ENCODE measurements at regions not wholly inside any gene's neighbourhood (a gene's known extent, or its start where the extent isn't known, plus 50 kb on each side); places are given as distances from the start of the nearest gene placed in this dataset.

DNA sequence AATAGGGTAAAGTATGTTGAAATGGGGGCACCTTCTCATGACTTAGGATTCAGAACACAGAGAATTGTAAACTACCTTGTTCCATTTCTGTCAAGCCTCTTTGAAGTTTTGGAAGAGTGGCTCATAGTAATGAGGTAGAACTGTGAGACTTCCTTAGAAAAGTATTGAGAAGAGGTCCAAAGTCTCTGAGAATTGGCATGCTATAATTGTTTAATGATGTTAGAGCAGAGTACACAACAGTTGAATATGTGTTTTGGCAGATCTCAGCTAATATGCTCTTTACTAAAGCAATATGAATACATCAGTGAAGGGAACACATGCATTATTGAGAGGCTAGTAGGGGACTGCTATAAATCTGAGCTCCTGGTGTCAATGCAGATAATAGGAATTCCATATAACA is 579.4 kb upstream of the RIOK2 start:
- TF ChIP-seq, protein P1, sequence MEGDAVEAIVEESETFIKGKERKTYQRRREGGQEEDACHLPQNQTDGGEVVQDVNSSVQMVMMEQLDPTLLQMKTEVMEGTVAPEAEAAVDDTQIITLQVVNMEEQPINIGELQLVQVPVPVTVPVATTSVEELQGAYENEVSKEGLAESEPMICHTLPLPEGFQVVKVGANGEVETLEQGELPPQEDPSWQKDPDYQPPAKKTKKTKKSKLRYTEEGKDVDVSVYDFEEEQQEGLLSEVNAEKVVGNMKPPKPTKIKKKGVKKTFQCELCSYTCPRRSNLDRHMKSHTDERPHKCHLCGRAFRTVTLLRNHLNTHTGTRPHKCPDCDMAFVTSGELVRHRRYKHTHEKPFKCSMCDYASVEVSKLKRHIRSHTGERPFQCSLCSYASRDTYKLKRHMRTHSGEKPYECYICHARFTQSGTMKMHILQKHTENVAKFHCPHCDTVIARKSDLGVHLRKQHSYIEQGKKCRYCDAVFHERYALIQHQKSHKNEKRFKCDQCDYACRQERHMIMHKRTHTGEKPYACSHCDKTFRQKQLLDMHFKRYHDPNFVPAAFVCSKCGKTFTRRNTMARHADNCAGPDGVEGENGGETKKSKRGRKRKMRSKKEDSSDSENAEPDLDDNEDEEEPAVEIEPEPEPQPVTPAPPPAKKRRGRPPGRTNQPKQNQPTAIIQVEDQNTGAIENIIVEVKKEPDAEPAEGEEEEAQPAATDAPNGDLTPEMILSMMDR (IDR thresholded peaks at IDR 0.05; ENCODE audit: low read depth, low read length, missing input control): no peak
- TF ChIP-seq GABPA (IDR thresholded peaks at IDR 0.05 in 1 of 2, conservative IDR thresholded peaks at IDR 0.05 in 1 of 2): no peak
- TF ChIP-seq, protein P2, sequence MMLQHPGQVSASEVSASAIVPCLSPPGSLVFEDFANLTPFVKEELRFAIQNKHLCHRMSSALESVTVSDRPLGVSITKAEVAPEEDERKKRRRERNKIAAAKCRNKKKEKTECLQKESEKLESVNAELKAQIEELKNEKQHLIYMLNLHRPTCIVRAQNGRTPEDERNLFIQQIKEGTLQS (IDR thresholded peaks at IDR 0.05): no peak
- no peak for TF ChIP-seq RAD21 (IDR thresholded peaks at IDR 0.05)
- no peak for TF ChIP-seq JUND (IDR thresholded peaks at IDR 0.05)
- TF ChIP-seq, protein P3, sequence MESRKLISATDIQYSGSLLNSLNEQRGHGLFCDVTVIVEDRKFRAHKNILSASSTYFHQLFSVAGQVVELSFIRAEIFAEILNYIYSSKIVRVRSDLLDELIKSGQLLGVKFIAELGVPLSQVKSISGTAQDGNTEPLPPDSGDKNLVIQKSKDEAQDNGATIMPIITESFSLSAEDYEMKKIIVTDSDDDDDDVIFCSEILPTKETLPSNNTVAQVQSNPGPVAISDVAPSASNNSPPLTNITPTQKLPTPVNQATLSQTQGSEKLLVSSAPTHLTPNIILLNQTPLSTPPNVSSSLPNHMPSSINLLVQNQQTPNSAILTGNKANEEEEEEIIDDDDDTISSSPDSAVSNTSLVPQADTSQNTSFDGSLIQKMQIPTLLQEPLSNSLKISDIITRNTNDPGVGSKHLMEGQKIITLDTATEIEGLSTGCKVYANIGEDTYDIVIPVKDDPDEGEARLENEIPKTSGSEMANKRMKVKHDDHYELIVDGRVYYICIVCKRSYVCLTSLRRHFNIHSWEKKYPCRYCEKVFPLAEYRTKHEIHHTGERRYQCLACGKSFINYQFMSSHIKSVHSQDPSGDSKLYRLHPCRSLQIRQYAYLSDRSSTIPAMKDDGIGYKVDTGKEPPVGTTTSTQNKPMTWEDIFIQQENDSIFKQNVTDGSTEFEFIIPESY (IDR thresholded peaks at IDR 0.05): no peak
- TF ChIP-seq, protein P4, sequence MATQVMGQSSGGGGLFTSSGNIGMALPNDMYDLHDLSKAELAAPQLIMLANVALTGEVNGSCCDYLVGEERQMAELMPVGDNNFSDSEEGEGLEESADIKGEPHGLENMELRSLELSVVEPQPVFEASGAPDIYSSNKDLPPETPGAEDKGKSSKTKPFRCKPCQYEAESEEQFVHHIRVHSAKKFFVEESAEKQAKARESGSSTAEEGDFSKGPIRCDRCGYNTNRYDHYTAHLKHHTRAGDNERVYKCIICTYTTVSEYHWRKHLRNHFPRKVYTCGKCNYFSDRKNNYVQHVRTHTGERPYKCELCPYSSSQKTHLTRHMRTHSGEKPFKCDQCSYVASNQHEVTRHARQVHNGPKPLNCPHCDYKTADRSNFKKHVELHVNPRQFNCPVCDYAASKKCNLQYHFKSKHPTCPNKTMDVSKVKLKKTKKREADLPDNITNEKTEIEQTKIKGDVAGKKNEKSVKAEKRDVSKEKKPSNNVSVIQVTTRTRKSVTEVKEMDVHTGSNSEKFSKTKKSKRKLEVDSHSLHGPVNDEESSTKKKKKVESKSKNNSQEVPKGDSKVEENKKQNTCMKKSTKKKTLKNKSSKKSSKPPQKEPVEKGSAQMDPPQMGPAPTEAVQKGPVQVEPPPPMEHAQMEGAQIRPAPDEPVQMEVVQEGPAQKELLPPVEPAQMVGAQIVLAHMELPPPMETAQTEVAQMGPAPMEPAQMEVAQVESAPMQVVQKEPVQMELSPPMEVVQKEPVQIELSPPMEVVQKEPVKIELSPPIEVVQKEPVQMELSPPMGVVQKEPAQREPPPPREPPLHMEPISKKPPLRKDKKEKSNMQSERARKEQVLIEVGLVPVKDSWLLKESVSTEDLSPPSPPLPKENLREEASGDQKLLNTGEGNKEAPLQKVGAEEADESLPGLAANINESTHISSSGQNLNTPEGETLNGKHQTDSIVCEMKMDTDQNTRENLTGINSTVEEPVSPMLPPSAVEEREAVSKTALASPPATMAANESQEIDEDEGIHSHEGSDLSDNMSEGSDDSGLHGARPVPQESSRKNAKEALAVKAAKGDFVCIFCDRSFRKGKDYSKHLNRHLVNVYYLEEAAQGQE (IDR thresholded peaks at IDR 0.05): no peak
- TF ChIP-seq, protein P5, sequence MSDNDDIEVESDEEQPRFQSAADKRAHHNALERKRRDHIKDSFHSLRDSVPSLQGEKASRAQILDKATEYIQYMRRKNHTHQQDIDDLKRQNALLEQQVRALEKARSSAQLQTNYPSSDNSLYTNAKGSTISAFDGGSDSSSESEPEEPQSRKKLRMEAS (IDR thresholded peaks at IDR 0.05): no peak
- no peak for TF ChIP-seq TAF1 (conservative IDR thresholded peaks at IDR 0.05)
- no peak for TF ChIP-seq YY1 (IDR thresholded peaks at IDR 0.05)

Measured in liver (tissue), 3 donors.